ENCODE measurements at regions not wholly inside any gene's neighbourhood (a gene's known extent, or its start where the extent isn't known, plus 50 kb on each side); places are given as distances from the start of the nearest gene placed in this dataset.

DNA sequence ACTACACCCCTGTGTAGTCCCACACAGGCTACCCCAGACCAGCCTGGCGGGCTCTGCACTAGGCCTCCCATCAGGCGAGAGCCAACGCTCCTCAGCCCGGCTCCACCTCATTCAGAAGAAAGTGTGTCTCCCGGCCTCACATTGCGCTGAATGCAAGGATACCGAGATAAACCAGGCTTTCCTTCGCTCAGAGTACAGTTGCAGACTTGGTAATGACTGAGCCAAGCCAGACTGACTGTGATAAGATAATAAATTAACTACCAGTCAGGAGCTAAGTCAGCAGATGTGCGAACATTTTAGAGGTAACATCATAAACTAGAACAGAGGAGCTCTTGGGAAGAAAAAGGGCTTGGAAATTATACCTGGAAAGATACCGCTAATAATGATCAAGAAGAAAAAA lies 397.6 kb downstream of the TRIML1 start:
- Histone ChIP-seq H3K27me3 (no peaks in the 10 kb centered on the region), H3K36me3 (no peaks in the 10 kb centered on the region), H3K4me3 (no peak overlapping the region), H3K9me3 (peaks cover 0 to 5% (median 0%) of the 10 kb centered on the region in 3 donors), H3K4me1 (no peaks in the 10 kb centered on the region), H3K27ac (no peak overlapping the region)
- WGBS, 2 donors (ENCODE audit: low coverage in 1 of 2) = 87 to 93% methylated on average over 3 to 9 of the region's 10 CpGs
- no peak for ATAC-seq
- no peak for TF ChIP-seq POLR2A (IDR thresholded peaks at IDR 0.05)
- TF ChIP-seq, protein P1, sequence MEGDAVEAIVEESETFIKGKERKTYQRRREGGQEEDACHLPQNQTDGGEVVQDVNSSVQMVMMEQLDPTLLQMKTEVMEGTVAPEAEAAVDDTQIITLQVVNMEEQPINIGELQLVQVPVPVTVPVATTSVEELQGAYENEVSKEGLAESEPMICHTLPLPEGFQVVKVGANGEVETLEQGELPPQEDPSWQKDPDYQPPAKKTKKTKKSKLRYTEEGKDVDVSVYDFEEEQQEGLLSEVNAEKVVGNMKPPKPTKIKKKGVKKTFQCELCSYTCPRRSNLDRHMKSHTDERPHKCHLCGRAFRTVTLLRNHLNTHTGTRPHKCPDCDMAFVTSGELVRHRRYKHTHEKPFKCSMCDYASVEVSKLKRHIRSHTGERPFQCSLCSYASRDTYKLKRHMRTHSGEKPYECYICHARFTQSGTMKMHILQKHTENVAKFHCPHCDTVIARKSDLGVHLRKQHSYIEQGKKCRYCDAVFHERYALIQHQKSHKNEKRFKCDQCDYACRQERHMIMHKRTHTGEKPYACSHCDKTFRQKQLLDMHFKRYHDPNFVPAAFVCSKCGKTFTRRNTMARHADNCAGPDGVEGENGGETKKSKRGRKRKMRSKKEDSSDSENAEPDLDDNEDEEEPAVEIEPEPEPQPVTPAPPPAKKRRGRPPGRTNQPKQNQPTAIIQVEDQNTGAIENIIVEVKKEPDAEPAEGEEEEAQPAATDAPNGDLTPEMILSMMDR (IDR thresholded peaks at IDR 0.05) = no peak

DNA sequence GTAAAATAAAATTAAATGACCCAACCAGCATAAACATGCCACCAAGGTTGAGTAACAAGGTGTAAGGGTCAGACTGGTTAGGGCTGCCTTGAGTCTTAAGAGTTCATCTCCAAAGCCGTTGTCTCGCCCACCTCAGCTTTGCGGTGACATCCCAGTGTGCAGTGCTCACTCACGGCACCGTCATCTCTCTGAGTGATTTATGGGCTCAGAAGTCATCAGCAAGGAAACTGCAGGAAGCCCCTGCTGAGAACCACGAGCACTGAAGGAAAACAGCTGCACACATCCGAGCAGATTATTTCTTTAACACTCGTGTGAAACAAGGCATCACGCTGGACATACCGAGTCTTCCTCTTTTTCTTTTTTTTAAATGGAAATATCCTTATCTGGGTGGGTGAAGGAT lies 411.1 kb downstream of the TRIML1 start:
- Histone ChIP-seq H3K36me3 (no peaks in the 10 kb centered on the region), H3K4me3 (no peak overlapping the region), H3K4me1 (no peaks in the 10 kb centered on the region), H3K27ac (no peak overlapping the region), H3K27me3 (no peaks in the 10 kb centered on the region), H3K9me3 (no peaks in the 10 kb centered on the region)
- TF ChIP-seq POLR2A (IDR thresholded peaks at IDR 0.05) (no peak), POLR2AphosphoS5 (IDR thresholded peaks at IDR 0.05) (no peak), EP300 (IDR thresholded peaks at IDR 0.05) (no peak)
- TF ChIP-seq, protein P1 (IDR thresholded peaks at IDR 0.05) = no peak
- ATAC-seq = no peak
- 16 to 43% methylated on average over 8 to 9 of the region's 10 CpGs for WGBS, 2 donors (ENCODE audit: low coverage in 1 of 2)

DNA sequence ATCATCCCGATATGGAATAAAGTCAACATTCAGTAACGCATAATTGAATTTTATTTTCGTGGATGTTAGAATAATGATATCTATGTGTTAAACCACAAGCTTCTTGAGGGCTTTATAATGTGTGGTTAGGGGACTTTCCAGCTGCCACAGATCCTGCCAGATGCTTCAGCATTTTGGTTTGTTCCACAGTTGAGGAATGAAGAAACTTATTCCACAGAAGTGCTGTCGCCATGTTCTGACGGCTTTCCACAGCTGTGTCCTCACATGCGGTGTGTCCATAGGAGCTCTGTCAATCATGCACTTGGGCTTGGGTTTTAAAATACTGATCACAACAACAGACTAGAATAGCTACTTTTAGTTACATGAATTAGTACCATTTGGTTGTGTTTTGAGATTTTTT lies 411.9 kb downstream of the TRIML1 start:
- ATAC-seq = no peak
- WGBS, 2 donors (ENCODE audit: low coverage in 1 of 2) = 52 to 60% methylated on average over 6 of the region's 6 CpGs
- H3K27me3 ChIP-seq = no peaks in the 10 kb centered on the region
- no peaks in the 10 kb centered on the region for H3K36me3 ChIP-seq
- H3K9me3 ChIP-seq = no peaks in the 10 kb centered on the region
- no peaks in the 10 kb centered on the region for H3K4me1 ChIP-seq
- TF ChIP-seq POLR2A (IDR thresholded peaks at IDR 0.05) = no peak
- no peak for TF ChIP-seq EP300 (IDR thresholded peaks at IDR 0.05)
- no peak for TF ChIP-seq POLR2AphosphoS5 (IDR thresholded peaks at IDR 0.05)
- TF ChIP-seq, protein P1 (IDR thresholded peaks at IDR 0.05) = no peak
- no peak overlapping the region for H3K4me3 ChIP-seq
- H3K27ac ChIP-seq = no peak overlapping the region

- no peak for ATAC-seq
- no peaks in the 10 kb centered on the region for H3K36me3 ChIP-seq
- no peak overlapping the region for H3K4me3 ChIP-seq
- H3K27ac ChIP-seq = no peak overlapping the region
- H3K9me3 ChIP-seq = no peaks in the 10 kb centered on the region
- TF ChIP-seq POLR2AphosphoS5 (IDR thresholded peaks at IDR 0.05) = no peak
- no peaks in the 10 kb centered on the region for H3K27me3 ChIP-seq
- no peaks in the 10 kb centered on the region for H3K4me1 ChIP-seq
- WGBS, 2 donors (ENCODE audit: low coverage in 1 of 2) = 28 to 34% methylated on average over 2 of the region's 2 CpGs
These were observed 413.6 kb downstream of the TRIML1 start for GRCh38 chr4:188552741-188553275.

DNA sequence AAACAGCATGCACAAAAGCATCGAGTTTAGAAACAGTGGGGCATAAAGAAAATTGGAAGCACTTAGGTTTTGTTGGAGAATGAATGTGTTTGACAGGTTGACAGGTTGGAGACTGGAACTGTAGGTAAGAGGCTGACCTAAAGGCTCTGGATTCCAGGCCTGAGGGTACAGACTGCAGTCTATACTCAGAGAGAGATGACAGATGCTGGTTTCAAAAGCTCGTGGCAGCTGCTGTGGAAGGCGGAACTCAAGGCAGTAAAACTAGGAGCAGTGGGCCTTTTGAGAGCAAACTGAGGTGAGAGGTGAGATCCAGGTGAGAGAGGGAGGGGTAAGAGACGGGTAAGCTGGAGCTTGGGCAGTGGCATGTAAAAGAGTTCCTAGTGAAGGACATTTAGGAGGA lies 415.2 kb downstream of the TRIML1 start:
- no peaks in the 10 kb centered on the region for H3K4me1 ChIP-seq
- ATAC-seq = no peak
- H3K9me3 ChIP-seq = no peaks in the 10 kb centered on the region
- 84 to 85% methylated on average over 3 to 4 of the region's 4 CpGs for WGBS, 2 donors (ENCODE audit: low coverage in 1 of 2)
- H3K4me3 ChIP-seq = no peak overlapping the region
- H3K36me3 ChIP-seq = no peaks in the 10 kb centered on the region
- no peak overlapping the region for H3K27ac ChIP-seq
- no peaks in the 10 kb centered on the region for H3K27me3 ChIP-seq
- TF ChIP-seq EP300 (IDR thresholded peaks at IDR 0.05) = no peak
- TF ChIP-seq, protein P1 (IDR thresholded peaks at IDR 0.05) = no peak

Data from gastroesophageal sphincter (tissue), 4 donors.